Activated CD8-positive, alpha-beta memory T cell treated with anti-CD3 and anti-CD28 coated beads, Interleukin-2, amount 50 U/mL, for 24 hours (primary cell): ENCODE measurements at regions not wholly inside any gene's neighbourhood (a gene's known extent, or its start where the extent isn't known, plus 50 kb on each side); places are given as distances from the start of the nearest gene placed in this dataset.

ENCODE experiments used
- DNase-seq: peaks from one replicate; pipeline ENCODE4 v3.0.0-alpha.2; 2020; ENCODE audit errors: extremely low read depth

DNA sequence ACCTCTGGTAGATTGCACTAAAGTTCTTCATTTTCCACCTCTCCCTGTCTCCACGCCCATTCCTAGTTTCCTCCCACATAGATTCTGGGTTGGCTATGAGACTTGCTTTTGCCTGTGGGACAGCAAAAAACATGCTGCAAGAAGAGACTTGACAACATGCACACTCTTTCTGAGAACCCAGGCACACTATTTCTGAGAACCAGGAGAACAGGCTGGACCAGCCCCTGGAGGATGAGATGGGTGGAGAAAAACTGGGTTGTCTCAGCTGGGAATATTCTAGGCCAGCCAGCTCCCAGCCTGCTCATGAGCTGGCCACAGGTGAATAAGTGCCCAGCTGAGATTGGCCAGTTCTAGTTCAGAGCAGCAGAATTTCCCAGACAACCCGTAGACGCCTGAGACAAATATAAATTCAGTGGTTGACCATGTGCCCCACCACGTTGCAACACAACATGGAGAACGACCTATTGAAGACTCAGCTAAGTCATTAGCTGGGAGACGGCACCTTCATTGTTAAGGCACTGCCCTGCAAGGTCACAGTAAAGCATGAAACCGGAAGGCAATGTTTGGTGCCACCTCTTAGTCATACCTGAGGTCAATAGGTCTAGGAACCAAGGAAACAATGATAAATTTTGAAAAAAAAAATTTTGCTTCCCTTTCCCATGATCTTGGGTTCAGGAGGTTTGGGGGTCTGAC, 92.7 kb upstream of the AKR1E2 start:
- no peak for DNase-seq

DNA sequence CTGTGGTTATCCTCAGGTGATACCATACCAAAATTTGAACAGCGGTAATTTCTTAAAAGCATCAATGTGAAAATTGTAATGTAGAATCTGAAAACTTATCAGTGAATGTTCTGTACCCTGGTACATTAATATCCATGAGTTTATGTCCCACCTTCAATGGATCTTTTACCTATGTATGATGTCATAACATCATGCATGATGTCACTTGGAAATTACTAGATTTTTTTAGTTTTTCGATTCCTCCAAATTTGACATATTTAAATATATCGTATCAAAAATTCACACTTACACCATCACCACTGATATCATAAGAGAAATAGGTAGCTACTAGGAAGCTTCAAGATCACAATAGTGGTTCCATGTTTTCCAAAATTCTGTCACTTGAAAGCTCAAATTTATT, 95.0 kb upstream of the AKR1E2 start:
- DNase-seq: no peak

DNA sequence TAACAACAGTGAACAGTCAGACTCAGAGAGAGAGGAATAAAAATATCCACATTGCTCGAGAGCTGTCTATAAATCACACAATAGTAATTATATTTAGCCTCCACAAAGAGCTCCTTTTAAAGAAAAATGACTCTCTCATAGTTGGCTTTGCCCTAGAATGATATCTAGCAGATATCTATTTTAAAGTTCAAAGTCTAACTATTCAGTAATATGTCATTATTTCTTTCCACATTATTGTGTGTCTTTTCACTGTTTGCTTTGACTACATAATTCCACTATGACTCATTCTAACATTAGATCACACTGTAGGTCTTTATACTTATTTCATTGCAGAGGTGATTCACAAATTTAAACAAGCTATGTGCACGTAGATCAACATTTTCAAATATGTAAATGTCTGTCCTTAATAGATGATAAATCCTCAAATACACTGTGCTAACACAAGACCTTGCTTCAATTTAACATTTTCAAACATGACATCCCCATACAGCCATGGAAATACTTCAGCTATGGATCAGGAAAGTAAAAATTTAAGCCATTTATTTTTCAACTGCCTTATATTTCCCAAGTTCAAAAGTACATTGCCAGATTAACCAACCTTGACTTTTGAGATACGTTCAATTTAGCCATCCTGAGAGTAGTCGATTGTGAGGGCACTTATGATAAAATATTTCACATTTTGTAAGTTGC, 99.9 kb upstream of the AKR1E2 start:
- no peak for DNase-seq

DNA sequence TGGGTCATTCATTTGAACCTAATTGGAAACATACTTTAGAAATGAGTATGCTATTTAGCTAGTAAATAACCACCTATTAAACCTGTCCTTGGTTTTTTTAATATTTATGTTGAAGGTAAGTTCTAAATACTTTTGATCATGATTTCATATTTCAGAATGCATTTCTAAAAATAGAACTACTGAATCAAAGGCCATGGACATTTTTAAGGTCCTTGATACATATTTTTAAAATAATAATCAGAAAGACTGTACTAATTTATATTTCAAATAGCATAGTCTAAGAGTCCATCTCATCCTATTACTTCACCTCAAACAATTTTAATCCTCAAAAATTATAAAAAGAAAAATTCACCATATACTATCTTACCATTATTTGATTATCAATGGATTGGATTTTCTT, 102.1 kb upstream of the AKR1E2 start:
- DNase-seq: no peak

DNA sequence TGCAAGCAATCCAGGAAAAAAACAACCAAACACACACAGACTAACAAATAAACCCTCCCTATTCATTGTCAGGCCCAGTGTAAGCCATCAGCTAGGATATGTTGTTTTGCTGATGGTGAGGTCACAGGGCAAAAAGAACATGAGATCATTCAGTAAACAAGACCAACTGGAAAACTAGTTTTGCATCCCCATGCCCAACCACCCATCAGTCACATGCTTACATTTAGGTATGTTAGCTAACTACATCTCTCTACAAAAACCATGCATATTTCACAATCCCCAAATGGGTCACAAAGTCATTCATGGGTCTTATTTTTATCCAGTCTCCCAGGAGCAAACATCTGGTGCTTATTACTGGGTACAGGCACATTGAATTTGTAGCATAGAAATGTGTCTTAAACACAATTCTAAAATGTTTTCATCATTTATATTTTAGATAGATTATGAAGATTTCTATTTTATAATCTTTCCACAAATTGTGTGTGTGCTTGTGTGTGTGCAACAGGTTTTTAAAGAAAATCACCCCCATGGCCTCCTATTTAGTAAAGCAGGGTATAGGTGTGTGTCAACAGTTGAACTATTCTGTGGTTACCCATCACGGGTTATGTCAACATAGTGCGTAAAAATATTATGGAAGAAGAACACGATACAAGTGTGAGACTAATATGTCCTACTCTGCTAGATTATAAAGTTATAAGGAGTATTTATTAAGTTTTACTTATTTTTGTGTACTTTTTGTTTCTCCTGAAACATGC, 103.8 kb upstream of the AKR1E2 start:
- DNase-seq: no peak

DNA sequence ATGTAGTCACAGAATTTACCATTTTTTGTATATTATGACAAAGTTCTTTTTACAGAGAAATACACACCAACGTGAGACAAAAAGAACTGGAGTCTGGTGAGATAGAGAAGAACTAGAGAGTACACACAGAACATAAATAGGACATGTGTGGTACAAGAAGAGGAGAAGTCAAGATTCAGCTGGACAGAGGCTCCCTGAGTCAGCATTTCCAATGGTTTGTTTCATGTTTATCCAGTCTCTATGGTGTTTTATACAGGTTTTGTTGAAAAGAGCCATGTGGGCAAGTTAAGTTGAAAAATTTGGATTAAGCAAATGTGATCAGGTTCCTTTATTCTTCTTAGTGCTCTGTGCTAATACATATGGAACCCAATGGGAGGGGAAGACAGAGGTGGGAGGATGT, 105.5 kb upstream of the AKR1E2 start:
- no peak for DNase-seq

DNA sequence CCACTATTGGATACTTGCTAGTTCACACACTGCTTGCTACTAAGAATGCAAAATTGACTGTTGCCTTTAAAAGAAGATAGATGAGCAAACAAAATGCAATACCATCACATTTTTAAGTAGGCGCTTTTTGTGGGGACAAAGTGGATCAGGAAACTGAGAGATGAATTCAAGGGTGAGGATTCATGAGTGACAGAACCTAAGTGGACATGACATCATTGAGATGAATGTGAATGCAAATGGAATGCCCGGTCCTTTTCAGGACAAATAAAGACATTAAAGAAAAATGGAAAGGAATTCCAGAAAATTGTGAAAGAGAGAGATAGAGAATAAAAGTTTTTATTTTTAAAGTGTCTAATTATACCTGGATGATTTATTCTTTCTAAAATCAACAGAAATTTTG, 106.3 kb upstream of the AKR1E2 start:
- DNase-seq: no peak

DNA sequence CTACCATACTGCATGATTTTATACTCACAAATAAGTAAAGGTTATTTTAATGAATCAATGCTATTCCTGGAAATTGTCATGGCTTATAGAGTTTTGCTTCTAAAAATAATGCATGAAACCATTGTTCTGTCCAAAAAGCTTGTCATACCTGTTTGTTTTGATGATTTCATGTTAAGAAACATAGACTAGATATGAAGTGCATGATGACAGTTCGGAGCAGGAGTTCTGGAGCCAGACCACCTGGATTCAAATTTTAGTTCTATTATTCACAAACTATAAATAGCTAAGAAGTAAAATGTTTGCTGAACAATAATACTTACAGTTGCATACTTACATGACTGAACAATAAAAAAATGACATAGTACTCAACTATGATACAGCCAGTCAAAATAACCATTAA, 107.0 kb upstream of the AKR1E2 start:
- no peak for DNase-seq

DNA sequence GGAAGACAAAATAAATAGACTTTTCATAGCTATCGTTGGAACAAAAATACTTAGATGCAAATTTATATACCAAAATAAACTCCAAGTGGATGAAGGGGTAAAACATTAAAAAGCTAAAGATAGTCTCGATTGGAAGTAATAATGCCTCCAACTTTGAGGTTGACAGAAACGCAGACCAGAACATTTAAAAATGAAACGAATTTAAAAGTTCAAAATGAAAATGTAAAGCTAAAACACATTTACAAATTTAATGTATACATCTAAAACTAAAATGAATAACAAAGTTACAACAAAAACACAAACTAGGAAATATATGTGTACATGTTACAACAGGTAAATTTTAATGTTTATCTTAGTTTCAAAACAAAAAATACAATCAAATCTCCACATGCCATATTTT, 107.5 kb upstream of the AKR1E2 start:
- no peak for DNase-seq

DNA sequence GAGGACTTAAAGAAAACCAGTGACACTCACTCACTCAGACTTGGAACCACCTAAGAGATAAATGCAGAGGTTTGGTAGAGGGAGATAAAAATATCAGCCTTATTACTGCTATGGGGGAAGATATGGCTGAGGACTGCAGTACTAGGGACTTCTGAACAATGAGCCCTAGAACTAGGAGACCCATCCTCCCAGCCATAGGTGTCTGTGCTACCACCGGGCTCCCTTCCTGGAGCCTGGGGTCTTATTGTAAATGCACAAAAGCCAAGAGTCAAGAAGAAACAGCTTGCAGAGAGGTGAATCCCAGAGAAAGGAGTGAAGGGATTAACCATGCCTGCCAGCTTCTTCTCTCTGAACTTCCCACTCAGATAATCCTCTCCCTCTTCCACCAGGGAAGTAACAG, 108.3 kb upstream of the AKR1E2 start:
- no peak for DNase-seq

DNA sequence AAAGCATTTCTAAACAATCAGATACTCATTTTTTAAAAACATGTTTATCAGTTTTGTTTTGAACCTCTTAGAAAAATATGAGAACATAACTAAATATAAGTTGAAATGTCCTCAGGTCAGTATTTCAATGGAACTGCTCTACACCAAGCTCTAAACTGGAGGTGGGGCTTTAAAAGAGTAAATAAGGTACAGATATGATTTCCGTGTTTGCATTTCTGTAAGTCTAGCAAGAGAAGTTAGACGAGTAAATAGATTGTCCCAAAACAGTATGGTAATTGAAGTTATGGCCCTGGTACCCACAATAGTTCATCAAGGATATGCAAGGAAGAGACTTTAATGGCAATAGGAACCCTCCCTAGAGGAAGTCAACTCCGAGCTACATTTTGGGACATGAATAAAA, 115.1 kb upstream of the AKR1E2 start:
- DNase-seq: no peak

DNA sequence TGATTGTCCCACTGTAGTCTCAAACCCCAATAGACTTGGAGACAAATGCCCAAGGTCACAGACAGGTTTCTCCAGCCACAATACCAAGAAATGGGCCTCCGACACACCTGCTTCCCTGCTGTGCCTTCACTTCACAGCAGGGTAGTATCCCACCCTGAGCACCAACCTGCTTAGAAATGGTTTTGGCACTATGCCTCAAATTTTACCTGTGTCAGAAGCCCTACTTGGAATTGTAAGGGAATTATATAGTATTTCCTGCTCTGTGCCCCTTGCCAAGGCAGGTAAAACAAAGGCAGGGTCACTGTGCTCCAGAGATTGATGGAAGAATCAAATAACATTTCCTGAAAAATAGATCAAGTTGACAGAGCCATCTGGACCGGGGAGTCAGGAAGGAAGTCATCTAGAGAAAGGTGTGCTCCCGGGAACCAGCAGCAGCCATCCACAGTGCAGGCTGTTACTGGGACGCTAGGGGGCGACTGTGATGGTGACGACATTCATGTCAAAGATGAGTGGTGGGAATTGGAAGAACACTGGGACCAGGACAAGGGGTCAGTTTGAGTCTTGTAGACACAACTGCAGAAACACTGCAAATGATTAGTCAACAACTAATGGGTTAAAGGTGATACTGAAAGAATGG, 117.8 kb upstream of the AKR1E2 start:
- no peak for DNase-seq

DNA sequence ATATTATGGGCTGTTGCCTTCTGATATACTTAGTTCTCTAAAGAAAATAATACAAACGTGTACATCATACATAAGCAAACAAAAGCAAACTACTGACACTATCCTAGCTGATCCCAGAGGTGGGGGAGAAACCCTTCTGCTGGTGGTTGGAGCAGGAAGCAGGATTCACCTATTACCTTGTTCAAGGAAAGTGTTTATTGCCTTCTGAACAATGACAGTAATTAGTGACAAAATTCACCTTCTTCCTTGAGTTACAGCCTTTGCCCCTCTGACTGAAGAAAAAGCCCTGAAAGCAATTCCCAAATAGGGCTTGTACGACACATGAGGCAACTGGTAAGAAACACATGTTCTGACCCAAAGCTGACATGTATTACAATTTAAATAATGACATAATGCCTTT, 118.8 kb upstream of the AKR1E2 start:
- DNase-seq: no peak

DNA sequence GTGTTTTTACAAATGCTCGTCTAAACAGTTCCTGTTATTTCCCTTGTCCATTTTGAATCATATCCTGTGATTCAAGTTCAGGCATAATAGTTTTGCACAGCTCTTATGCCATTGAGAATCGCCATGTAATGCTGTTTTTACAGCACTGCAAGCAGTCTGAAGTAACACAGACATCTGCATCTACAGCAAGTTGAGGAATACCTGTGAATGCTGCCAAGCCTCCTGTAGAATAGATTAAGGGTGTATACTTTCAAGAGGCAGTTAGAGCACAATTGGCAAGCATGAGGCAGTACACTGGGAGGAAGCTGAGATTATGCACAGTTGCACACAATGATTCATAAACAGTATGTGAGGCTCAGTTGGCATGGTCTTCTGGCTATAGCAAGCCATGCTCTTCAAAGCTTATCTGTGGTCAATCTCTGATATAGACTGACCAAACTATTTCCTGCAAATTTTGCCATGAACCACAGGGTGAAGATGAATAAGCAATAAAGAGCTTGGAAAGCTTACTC, 121.9 kb upstream of the AKR1E2 start:
- no peak for DNase-seq

DNA sequence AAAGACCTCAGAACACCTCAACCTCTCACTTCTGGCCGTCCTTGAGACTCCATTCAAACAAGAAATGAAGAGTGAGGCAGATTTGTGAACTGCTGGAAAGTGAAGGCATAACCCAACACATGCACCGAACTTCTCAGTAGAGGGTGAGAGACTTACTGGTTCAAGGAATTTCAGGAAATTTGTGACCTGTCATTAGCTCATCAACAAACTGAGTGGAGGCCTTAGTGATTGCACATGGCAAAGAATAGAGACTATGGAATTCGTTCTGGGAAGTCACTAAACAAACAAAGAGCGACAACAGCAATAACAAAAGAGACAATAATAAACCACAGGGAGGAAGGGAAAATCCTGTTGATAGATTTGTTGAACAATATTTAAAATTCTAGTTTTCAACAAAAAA, 125.0 kb upstream of the AKR1E2 start:
- no peak for DNase-seq

DNA sequence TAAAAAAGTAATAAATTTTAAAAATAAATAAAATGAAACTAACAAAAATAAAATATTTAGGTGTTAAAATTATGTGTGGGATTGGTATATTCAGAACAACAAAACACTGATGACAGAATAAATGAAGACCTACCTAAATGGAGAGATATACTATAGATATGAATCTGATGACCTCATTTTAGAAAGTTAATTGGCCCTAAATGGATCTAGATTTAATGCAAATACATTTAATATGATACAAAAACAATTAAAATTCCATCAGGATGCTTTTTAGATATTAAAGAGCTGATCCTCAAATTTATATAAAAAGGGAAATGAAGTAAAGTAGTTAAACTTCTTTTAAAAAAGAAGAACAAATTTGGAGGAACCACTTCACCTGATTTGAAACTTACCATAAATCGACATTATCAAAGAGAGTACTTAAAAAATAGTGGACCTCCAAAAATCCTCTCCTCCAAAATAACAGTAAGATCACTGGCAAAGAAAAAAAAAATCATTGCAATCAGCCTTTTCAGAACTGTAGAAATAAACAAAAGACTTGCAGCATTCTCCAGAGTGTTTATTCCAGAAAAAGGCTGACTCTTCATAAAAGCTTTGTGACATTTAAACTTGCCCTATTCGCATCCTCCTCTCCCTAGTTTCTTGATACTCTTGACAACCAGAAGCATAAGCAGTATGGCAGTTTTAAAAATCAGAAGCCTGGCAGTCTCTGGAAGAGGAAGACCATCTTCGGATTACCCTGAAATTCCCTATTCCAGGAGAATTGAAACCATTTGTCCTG, 125.9 kb upstream of the AKR1E2 start:
- no peak for DNase-seq

DNA sequence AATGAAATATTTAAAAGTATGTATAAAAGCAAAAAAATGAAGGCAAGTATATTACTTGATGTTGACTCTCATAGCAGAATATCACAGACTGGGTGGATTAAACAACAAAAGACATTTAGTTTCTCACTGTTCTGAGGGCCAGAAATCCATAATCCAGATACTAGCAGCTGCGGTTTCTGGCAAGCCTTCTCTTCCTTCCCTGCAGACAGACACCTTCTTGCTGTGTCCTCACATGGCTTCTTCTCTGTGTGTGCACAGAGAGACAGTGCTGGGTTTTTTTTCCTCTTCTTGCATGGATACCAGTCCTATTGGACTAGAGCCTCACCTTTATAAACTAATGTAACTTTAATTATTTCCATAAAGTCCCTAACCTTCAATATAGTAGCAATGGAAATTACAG, 127.9 kb upstream of the AKR1E2 start:
- DNase-seq: no peak

DNA sequence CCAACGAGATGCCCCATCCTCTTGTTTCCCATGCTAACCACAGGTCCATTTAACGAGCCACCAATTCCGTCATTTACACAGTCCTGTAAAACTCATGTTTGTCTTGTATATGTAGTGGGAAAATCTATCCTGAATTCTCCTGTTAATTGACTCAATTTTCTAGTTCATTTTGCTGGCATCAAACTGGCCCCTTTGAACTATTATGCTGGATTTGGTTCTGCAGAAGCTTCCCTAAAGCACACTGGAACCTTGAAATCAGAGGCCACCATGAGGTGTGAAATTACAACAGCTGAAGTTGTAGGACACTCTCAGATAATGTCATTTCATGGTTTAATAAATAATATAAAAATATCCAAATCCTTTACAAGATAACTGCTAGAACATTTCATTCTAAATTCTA, 129.8 kb upstream of the AKR1E2 start:
- no peak for DNase-seq

DNA sequence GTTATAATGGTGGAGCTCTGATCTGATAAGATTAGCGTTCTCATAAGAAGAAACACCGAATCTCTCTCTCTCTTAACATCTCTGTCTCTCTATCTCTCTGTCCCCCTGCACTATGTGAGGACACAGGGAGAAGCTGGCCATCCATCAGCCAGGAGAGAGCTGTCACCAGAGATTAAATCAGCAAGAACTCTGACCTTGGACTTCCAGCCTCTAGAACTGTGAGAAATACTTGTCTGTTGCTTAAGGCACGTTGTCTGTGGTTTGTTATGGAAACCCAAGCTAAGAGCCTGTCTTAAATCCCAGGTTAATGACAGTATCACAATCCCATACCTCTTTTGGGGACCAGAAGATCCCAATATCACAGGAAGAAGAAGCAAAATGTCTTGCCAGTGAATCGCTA, 132.0 kb upstream of the AKR1E2 start:
- no peak for DNase-seq

DNA sequence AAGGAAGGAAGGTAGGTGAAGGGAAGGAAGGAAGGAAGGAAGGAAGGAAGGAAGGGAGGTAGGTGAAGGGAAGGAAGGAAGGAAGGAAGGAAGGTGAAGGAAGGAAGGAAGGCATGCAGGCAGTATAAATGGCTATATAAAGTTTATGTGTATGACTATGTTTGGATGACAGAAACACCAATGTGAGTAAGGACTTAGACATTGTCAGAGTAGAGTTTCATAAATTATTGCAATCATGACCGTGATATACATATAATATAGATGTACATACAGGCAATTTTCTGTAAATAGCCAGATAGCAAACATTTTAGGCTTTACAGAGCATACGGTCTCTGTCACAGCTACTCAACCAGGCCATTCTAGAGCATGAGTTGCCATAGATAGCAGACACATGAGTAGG, 133.8 kb upstream of the AKR1E2 start:
- DNase-seq: no peak

DNA sequence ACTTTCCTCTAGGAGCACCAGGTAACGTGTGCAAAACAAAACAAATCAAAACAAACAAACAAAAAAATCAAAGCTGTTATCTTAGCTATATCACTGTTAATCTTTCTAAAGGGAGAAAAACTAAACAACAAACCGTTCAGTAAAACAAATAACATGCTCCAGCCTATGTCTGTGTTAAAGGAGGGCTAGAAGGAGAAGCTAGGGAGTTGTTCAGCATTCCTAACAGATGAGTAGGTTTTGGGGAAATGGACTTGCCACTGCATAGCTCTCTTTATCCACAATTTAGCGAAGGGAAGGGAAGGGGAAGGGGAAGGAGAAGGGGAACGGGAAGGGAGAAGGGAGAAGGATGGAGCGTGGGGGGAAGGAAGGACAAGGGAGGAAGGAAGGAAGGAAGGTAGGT, 134.2 kb upstream of the AKR1E2 start:
- no peak for DNase-seq

DNA sequence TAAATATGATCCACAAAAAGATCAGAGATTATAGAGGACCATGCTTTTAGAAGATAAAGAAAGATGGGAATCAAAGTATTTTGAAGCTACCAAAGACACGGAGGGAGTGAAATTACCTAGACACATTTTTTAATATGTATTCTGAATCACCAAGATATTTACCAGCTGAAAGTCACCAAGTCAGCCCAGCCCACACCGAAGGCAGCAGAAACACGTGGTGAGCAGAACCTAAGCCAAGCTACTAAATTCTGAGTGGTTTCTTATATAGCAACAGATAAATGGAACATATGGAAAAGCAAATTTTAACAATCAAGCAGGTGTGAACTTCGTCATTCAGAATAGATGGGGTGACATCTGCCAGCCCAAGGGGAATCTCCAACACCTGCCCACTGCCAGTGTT, 134.7 kb upstream of the AKR1E2 start:
- no peak for DNase-seq
